Transverse colon (tissue), 4 donors: ENCODE measurements at regions not wholly inside any gene's neighbourhood (a gene's known extent, or its start where the extent isn't known, plus 50 kb on each side); places are given as distances from the start of the nearest gene placed in this dataset.

Source experiments
- DNase-seq: peaks from one replicate; pipeline ENCODE4 v3.0.0-alpha.2; 2019
- H3K27ac ChIP-seq, 4 donors: fragments of 200-600 bp; sonication (generic); 2 replicates each; pipeline ENCODE4 v1.5.1; 2016 to 2018; ENCODE audit warnings: inconsistent platforms in 4 of 4
- H3K27me3 ChIP-seq: fragments of 200-600 bp; sonication (generic); 2 replicates; pipeline ENCODE4 v1.5.1; 2017; ENCODE audit warnings: inconsistent platforms
- H3K36me3 ChIP-seq, 4 donors: fragments of 200-600 bp; sonication (generic); 2 replicates each; pipeline ENCODE4 v1.5.1; 2017 to 2019; ENCODE audit warnings: inconsistent platforms in 4 of 4
- H3K4me1 ChIP-seq, 4 donors: fragments of 200-600 bp; sonication (generic); 2 replicates each; pipeline ENCODE4 v1.5.1; 2017 to 2020; ENCODE audit warnings: inconsistent platforms in 4 of 4
- H3K4me3 ChIP-seq, 4 donors: fragments of 200-600 bp; sonication (generic); 1 replicate in 1 of 4; 2 replicates in 3 of 4; pipeline versions ENCODE4 v1.5.1 to v1.6.1; 2017 to 2019; ENCODE audit warnings: inconsistent platforms in 4 of 4
- H3K9me3 ChIP-seq, 2 donors: fragments of 200-600 bp; sonication (generic); 2 replicates each; pipeline ENCODE4 v1.5.1; 2017 to 2019; ENCODE audit warnings: inconsistent platforms in 2 of 2
- EP300 ChIP-seq: sonication (generic); formaldehyde crosslinking; IDR thresholded peaks from one replicate; pipeline ENCODE4 v1.6.1; 2017; ENCODE audit warnings: antibody characterized with exemption, low read depth
- POLR2A ChIP-seq: fragments of 450-650 bp; IDR thresholded peaks from one replicate; pipeline ENCODE4 v1.6.1; 2016; ENCODE audit warnings: antibody characterized with exemption, mild to moderate bottlenecking, moderate library complexity
- POLR2AphosphoS5 ChIP-seq, 3 donors: sonication (generic); formaldehyde crosslinking; IDR thresholded peaks; one replicate each; pipeline ENCODE4 v1.6.1; 2016; ENCODE audit warnings: antibody characterized with exemption in 3 of 3
- WGBS, 2 donors: methylation state at CpG; one replicate each; pipeline ENCODE4 v1.1.5; 2018; ENCODE audit warnings: low coverage in 1 of 2; 5-methylcytosine and 5-hydroxymethylcytosine counted together
- in situ Hi-C, 4 donors: fragments of 200-750 bp; cut with MboI; loops; one replicate each; pipeline versions ENCODE4 v1.15.0 to v1.15.1; 2017; ENCODE audit warnings: low sequenced_read_pairs in 3 of 4, low pct_ligation_motif_present in 1 of 4, low pct_unique_long_range_greater_than_20kb in 1 of 4
- intact Hi-C: fragments of 100-400 bp; cut with DNase I; formaldehyde crosslinking; loops from one replicate; pipeline ENCODE4 v1.15.1; 2023; ENCODE audit warnings: low total_unique reads
- TF ChIP-seq, protein P1 (sequence below), 5 experiments: fragments of 200-600 bp in 3 of 5; fragments of 450-650 bp in 2 of 5; sonication (generic) in 3 of 5; IDR thresholded peaks; 1 replicate in 2 of 5; 2 replicates in 3 of 5; pipeline ENCODE4 v1.5.1; 2016 to 2017; ENCODE audit warnings: antibody characterized with exemption in 5 of 5, inconsistent platforms in 3 of 5, mild to moderate bottlenecking in 2 of 5, moderate library complexity in 1 of 5

DNA sequence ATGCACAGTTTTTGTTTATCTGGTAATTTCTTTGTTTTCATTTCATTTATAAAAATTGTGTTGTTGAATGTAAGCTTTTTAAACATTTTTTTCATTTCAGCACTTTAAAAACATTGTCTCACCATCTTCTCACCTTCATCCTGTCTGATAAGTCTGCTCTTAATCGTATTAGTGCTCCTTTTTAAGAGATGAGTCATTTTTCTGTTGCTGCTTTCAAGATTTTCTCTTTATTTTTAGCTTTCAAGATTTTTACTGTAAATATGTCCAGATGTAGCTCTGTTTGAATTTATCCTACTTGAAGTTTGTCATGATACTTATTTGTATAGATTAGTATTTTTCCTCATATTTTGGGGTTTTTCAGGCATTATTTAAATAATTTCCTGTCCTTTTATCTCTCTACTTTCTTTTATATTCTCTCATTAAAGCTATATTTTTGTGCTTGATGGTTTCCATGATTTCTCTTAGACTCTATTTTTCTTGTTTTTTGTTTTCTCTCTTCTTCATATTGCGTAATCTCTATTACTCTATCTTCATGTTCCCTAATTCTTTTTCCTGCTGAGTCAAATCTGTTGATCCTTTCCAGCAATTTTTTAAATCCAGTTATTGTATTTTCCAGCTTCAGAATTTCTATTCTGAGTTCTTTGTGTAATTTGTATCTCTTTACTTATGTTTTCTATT, 1400.4 kb upstream of the PCDH7 start:
- DNase-seq = no peak
- in situ Hi-C loops (no loop called here), intact Hi-C loops (no loop called here)
- H3K4me1 ChIP-seq = no peaks in the 10 kb centered on the region
- no peaks in the 10 kb centered on the region for H3K36me3 ChIP-seq
- no peaks in the 10 kb centered on the region for H3K27me3 ChIP-seq
- 82 to 88% methylated on average over 2 of the region's 2 CpGs for WGBS, 2 donors
- no peak overlapping the region for H3K27ac ChIP-seq
- H3K9me3 ChIP-seq = no peaks in the 10 kb centered on the region
- TF ChIP-seq POLR2A (no peak), EP300 (no peak), POLR2AphosphoS5 (IDR thresholded peaks at IDR 0.05) (no peak)
- TF ChIP-seq, protein P1, sequence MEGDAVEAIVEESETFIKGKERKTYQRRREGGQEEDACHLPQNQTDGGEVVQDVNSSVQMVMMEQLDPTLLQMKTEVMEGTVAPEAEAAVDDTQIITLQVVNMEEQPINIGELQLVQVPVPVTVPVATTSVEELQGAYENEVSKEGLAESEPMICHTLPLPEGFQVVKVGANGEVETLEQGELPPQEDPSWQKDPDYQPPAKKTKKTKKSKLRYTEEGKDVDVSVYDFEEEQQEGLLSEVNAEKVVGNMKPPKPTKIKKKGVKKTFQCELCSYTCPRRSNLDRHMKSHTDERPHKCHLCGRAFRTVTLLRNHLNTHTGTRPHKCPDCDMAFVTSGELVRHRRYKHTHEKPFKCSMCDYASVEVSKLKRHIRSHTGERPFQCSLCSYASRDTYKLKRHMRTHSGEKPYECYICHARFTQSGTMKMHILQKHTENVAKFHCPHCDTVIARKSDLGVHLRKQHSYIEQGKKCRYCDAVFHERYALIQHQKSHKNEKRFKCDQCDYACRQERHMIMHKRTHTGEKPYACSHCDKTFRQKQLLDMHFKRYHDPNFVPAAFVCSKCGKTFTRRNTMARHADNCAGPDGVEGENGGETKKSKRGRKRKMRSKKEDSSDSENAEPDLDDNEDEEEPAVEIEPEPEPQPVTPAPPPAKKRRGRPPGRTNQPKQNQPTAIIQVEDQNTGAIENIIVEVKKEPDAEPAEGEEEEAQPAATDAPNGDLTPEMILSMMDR (IDR thresholded peaks at IDR 0.05) = no peak
- no peak overlapping the region for H3K4me3 ChIP-seq

DNA sequence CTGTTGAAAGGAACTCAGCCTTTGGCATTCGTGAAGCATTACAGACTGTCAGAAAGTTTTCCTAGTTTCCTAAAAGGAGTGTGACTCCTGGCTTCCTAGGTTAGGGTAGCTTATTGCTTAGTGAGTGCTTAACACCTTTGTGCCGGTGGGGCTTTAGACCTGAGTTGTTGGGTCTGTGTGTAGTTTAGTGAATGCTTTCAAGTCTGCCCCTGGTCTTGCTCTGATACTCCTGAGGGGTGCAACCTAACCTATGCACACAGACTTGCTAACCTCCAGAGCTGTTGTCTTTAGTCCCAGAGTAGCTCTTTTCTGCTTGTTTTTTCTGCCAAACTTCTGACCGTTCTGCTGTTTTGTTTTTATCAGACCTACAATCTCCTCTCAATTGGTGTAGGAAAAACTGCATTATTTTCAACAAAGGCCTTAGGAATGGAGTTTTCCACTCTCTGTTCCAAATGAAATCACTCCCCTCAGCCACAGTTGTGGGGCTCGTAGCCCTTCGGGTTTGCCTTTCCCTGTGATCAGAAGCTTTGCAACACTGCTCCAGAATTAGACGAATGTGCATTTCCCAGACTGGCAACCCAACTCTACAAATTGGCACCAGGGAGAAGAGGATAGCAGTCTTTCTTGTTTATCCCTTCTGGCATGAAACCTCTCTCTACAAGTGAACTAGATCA, 1399.1 kb upstream of the PCDH7 start:
- H3K9me3 ChIP-seq = no peaks in the 10 kb centered on the region
- WGBS, 2 donors = 60 to 78% methylated on average over 4 to 6 of the region's 6 CpGs
- no peak for TF ChIP-seq POLR2A

GRCh38 chr4:29326004-29326403, 1394.2 kb upstream of the PCDH7 start:
- TF ChIP-seq POLR2AphosphoS5 (IDR thresholded peaks at IDR 0.05) (no peak), EP300 (no peak), POLR2A (no peak)
- TF ChIP-seq, protein P1 (IDR thresholded peaks at IDR 0.05) = no peak
- H3K36me3 ChIP-seq = no peaks in the 10 kb centered on the region
- no peaks in the 10 kb centered on the region for H3K27me3 ChIP-seq
- H3K4me3 ChIP-seq = no peak overlapping the region
- no peak for DNase-seq
- intact Hi-C loops = no loop called here
- in situ Hi-C loops = no loop called here
- H3K9me3 ChIP-seq = no peaks in the 10 kb centered on the region
- whole genome bisulfite sequencing, 2 donors = 67 to 82% methylated on average over 2 of the region's 2 CpGs
- H3K4me1 ChIP-seq = no peaks in the 10 kb centered on the region
- H3K27ac ChIP-seq = no peak overlapping the region

More for the DNA sequence above, 1399.1 kb upstream of the PCDH7 start:
- no peaks in the 10 kb centered on the region for H3K27me3 ChIP-seq
- H3K36me3 ChIP-seq = no peaks in the 10 kb centered on the region
- intact Hi-C loops = no loop called here
- in situ Hi-C loops = no loop called here
- no peaks in the 10 kb centered on the region for H3K4me1 ChIP-seq
- DNase-seq = no peak
- no peak overlapping the region for H3K4me3 ChIP-seq
- H3K27ac ChIP-seq = no peak overlapping the region

DNA sequence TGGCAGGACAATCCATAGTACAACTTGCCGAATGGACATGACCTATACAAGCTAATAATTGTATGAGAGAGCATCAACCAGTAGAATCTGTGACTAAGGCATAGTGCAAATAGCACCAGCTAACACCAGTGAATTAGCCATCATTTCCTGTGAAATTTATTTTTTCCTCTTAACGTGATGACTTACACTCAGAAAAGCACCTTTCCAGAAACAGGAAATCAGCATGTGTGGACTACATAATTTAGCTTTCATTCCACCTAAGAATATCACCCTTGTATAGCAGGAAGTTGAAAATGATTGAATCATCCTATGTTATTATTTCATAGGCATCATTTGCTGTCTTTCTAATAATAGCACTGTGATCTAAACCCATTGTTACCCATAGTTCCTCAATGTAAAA, 1393.4 kb upstream of the PCDH7 start:
- Histone ChIP-seq H3K27me3 (no peaks in the 10 kb centered on the region), H3K4me3 (no peak overlapping the region), H3K27ac (no peak overlapping the region), H3K36me3 (no peaks in the 10 kb centered on the region), H3K9me3 (no peaks in the 10 kb centered on the region), H3K4me1 (no peaks in the 10 kb centered on the region)
- WGBS, 2 donors = 25 to 62% methylated on average over 1 to 2 of the region's 2 CpGs
- TF ChIP-seq POLR2A (no peak), EP300 (no peak), POLR2AphosphoS5 (IDR thresholded peaks at IDR 0.05) (no peak)
- TF ChIP-seq, protein P1 (IDR thresholded peaks at IDR 0.05) = no peak
- intact Hi-C loops = no loop called here
- in situ Hi-C loops = no loop called here
- DNase-seq = no peak
